PFSK-1 (cell line): ENCODE measurements at regions not wholly inside any gene's neighbourhood (a gene's known extent, or its start where the extent isn't known, plus 50 kb on each side); places are given as distances from the start of the nearest gene placed in this dataset.

Experiments used
- FOXP2 ChIP-seq: optimal IDR thresholded peaks from 2 replicates; pipeline ENCODE3; 2011; ENCODE audit warnings: borderline replicate concordance, control low read depth, inconsistent platforms; ENCODE audit not compliant: insufficient read depth; ENCODE audit errors: extremely low read length, extremely low read depth
- POLR2AphosphoS5 ChIP-seq: IDR thresholded peaks from 2 replicates; pipeline ENCODE4 v1.6.1; 2012; ENCODE audit warnings: low read depth, mild to moderate bottlenecking, control low read depth, low read length, moderate library complexity
- SIN3A ChIP-seq: IDR thresholded peaks from 2 replicates; pipeline ENCODE4 v1.6.1; 2012; ENCODE audit warnings: mild to moderate bottlenecking, low read length, moderate library complexity, borderline replicate concordance; ENCODE audit not compliant: insufficient read depth
- TAF1 ChIP-seq: IDR thresholded peaks from 2 replicates; pipeline ENCODE4 v1.6.1; 2012; ENCODE audit warnings: low read length, control low read depth, borderline replicate concordance; ENCODE audit not compliant: insufficient read depth
- TF ChIP-seq, protein P1 (sequence below), 2 experiments: IDR thresholded peaks; 2 replicates each; pipeline versions ENCODE4 v1.6.1 to v1.8.0; 2011 to 2012; ENCODE audit warnings: low read depth in 2 of 2, low read length in 2 of 2, control low read depth in 1 of 2, inconsistent platforms in 1 of 2, mild to moderate bottlenecking in 1 of 2, moderate library complexity in 1 of 2; ENCODE audit not compliant: insufficient read depth in 1 of 2

DNA sequence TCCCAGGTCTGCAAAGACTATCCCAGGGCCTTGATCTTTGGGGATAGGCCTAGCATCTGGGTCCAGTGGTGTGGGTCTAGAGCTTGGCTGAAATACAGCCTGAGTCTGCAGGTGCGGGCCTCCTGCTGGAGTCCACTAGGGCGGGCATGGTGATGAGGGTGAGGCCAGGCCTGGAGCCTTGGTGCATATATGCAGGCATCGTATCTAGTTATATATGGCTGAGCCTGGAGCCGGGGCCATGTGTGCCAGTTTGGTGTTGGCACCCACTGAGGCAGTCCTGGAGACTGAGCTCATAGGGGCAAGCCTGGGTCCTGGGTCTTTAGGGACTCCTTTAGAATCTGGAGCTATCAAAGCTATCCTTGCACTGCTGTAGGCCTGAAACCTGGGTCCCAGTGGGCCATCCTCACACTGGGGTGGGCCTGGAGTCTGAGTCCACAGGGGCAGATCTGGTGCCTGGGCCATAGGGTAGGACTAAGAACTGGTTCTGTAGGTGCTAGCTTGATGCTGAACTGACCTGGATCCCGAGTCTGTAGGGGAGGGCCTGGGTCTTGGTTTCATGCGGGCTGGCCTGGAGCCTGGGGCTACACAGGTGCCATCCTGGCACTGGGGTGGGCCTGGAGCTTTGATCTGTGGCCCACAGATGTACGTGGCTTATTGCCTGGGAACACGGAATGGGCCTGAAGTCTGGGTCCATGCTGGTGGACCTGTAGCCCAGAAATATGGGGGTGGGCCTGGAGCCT lies 346.5 kb upstream of the MEF2C start:
- TF ChIP-seq SIN3A (no peak), POLR2AphosphoS5 (no peak), FOXP2 (no peak), TAF1 (no peak)
- TF ChIP-seq, protein P1, sequence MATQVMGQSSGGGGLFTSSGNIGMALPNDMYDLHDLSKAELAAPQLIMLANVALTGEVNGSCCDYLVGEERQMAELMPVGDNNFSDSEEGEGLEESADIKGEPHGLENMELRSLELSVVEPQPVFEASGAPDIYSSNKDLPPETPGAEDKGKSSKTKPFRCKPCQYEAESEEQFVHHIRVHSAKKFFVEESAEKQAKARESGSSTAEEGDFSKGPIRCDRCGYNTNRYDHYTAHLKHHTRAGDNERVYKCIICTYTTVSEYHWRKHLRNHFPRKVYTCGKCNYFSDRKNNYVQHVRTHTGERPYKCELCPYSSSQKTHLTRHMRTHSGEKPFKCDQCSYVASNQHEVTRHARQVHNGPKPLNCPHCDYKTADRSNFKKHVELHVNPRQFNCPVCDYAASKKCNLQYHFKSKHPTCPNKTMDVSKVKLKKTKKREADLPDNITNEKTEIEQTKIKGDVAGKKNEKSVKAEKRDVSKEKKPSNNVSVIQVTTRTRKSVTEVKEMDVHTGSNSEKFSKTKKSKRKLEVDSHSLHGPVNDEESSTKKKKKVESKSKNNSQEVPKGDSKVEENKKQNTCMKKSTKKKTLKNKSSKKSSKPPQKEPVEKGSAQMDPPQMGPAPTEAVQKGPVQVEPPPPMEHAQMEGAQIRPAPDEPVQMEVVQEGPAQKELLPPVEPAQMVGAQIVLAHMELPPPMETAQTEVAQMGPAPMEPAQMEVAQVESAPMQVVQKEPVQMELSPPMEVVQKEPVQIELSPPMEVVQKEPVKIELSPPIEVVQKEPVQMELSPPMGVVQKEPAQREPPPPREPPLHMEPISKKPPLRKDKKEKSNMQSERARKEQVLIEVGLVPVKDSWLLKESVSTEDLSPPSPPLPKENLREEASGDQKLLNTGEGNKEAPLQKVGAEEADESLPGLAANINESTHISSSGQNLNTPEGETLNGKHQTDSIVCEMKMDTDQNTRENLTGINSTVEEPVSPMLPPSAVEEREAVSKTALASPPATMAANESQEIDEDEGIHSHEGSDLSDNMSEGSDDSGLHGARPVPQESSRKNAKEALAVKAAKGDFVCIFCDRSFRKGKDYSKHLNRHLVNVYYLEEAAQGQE (IDR thresholded peaks at IDR 0.05; ENCODE audit: insufficient read depth in 1 of 2, low read depth in 2 of 2, low read length in 2 of 2): no peak

GRCh38 chr5:89228355-89228754 lies 345.4 kb upstream of the MEF2C start:
- TF ChIP-seq, protein P1 (IDR thresholded peaks at IDR 0.05; ENCODE audit: insufficient read depth in 1 of 2, low read depth in 2 of 2, low read length in 2 of 2): no peak
- TF ChIP-seq TAF1: no peak
- TF ChIP-seq FOXP2: no peak
- no peak for TF ChIP-seq SIN3A
- TF ChIP-seq POLR2AphosphoS5: no peak

DNA sequence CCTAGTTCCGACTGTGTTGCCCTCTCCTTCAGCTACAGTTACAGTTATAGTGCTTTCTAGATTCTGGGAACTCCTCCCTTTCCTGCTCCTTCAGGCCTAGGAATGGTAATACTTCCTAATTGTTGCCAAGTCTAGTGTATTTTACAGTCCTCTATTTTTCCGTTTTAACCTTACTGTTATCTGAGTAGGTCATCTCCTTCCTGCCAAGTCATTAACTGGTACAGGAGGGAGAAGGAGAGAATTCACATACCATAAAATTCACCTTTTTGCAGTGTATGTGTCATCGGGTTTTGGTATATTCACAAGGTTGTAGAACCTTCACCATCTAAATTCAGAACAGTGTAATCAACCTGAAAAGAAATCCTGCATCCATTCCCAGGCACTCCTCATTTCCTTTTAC lies 335.4 kb upstream of the MEF2C start:
- TF ChIP-seq TAF1 (no peak), SIN3A (no peak), POLR2AphosphoS5 (no peak), FOXP2 (no peak)
- TF ChIP-seq, protein P1 (IDR thresholded peaks at IDR 0.05; ENCODE audit: insufficient read depth in 1 of 2, low read depth in 2 of 2, low read length in 2 of 2): no peak

DNA sequence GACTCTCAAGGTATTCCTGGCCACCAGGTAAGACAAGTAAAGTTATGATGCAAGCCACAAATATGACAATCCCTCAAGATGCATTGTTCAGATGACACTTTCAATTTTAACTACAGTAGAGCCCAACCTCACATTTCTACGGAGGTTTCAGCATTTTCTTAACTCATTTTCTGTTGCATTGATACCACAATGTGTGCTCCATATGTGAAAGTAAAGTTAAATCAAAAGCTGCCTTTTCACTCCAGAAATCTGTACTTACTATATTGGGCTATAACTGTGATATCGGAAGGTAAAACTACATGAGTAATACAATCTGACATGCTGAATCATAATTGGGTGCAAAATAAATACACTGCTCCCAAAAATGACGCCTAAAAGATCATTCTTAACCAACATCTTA lies 333.6 kb upstream of the MEF2C start:
- TF ChIP-seq TAF1 (no peak), SIN3A (no peak), FOXP2 (no peak), POLR2AphosphoS5 (no peak)
- TF ChIP-seq, protein P1 (IDR thresholded peaks at IDR 0.05; ENCODE audit: insufficient read depth in 1 of 2, low read depth in 2 of 2, low read length in 2 of 2): no peak
